GM10266 (cell line): ENCODE measurements at regions not wholly inside any gene's neighbourhood (a gene's known extent, or its start where the extent isn't known, plus 50 kb on each side); places are given as distances from the start of the nearest gene placed in this dataset.

ENCODE experiments used
- DNase-seq: peaks from one replicate; pipeline ENCODE4 v3.0.0; 2012; ENCODE audit errors: extremely low spot score
- TF ChIP-seq, protein P1 (sequence below): IDR thresholded peaks from 2 replicates; pipeline ENCODE4 v1.5.1; 2012; ENCODE audit warnings: mild to moderate bottlenecking, low read depth; ENCODE audit not compliant: control insufficient read depth, insufficient read depth; ENCODE audit errors: missing control alignments

GRCh38 chr7:52668435-52668834 lies 367.0 kb upstream of the POM121L12 start:
- TF ChIP-seq, protein P1, sequence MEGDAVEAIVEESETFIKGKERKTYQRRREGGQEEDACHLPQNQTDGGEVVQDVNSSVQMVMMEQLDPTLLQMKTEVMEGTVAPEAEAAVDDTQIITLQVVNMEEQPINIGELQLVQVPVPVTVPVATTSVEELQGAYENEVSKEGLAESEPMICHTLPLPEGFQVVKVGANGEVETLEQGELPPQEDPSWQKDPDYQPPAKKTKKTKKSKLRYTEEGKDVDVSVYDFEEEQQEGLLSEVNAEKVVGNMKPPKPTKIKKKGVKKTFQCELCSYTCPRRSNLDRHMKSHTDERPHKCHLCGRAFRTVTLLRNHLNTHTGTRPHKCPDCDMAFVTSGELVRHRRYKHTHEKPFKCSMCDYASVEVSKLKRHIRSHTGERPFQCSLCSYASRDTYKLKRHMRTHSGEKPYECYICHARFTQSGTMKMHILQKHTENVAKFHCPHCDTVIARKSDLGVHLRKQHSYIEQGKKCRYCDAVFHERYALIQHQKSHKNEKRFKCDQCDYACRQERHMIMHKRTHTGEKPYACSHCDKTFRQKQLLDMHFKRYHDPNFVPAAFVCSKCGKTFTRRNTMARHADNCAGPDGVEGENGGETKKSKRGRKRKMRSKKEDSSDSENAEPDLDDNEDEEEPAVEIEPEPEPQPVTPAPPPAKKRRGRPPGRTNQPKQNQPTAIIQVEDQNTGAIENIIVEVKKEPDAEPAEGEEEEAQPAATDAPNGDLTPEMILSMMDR, result no peak
- no peak for DNase-seq

- no peak for DNase-seq
- TF ChIP-seq, protein P1, result no peak
Measured at GRCh38 chr7:52659178-52659577, 376.3 kb upstream of the POM121L12 start.

- no peak for DNase-seq
- TF ChIP-seq, protein P1, result no peak
Measured at GRCh38 chr7:52656098-52656497, 379.3 kb upstream of the POM121L12 start.

GRCh38 chr7:52652621-52653020 lies 382.8 kb upstream of the POM121L12 start:
- TF ChIP-seq, protein P1, result no peak
- no peak for DNase-seq

- DNase-seq, result no peak
- TF ChIP-seq, protein P1, result no peak
Measured at GRCh38 chr7:52648872-52649271, 386.6 kb upstream of the POM121L12 start.

- no peak for DNase-seq
- TF ChIP-seq, protein P1, result no peak
Measured at GRCh38 chr7:52647046-52647445, 388.4 kb upstream of the POM121L12 start.

GRCh38 chr7:52639981-52640380 lies 395.5 kb upstream of the POM121L12 start:
- TF ChIP-seq, protein P1, result no peak

More at GRCh38 chr7:52639981-52640380, 395.5 kb upstream of the POM121L12 start:
- no peak for DNase-seq
